ENCODE measurements at regions not wholly inside any gene's neighbourhood (a gene's known extent, or its start where the extent isn't known, plus 50 kb on each side); places are given as distances from the start of the nearest gene placed in this dataset.

- no peak for TF ChIP-seq CTCF (conservative IDR thresholded peaks at IDR 0.05; ENCODE audit: low read depth, low read length)
- DNase-seq (ENCODE audit: low read depth): no peak
- H3K4me3 ChIP-seq (ENCODE audit: low read depth, low read length): no peak overlapping the region
These were observed 263.3 kb downstream of the TFCP2L1 start for GRCh38 chr2:121021685-121022084.

GRCh38 chr2:121028577-121028976 lies 256.4 kb downstream of the TFCP2L1 start:
- TF ChIP-seq CTCF (conservative IDR thresholded peaks at IDR 0.05; ENCODE audit: low read depth, low read length): no peak
- no peak for DNase-seq (ENCODE audit: low read depth)
- H3K4me3 ChIP-seq (ENCODE audit: low read depth, low read length): no peak overlapping the region

GRCh38 chr2:121030523-121030922 lies 254.5 kb downstream of the TFCP2L1 start:
- DNase-seq (ENCODE audit: low read depth): no peak
- H3K4me3 ChIP-seq (ENCODE audit: low read depth, low read length): no peak overlapping the region
- no peak for TF ChIP-seq CTCF (conservative IDR thresholded peaks at IDR 0.05; ENCODE audit: low read depth, low read length)

- no peak overlapping the region for H3K4me3 ChIP-seq (ENCODE audit: low read depth, low read length)
- no peak for DNase-seq (ENCODE audit: low read depth)
- no peak for TF ChIP-seq CTCF (conservative IDR thresholded peaks at IDR 0.05; ENCODE audit: low read depth, low read length)
These were observed 253.2 kb downstream of the TFCP2L1 start for GRCh38 chr2:121031568-121032340.

GRCh38 chr2:121033461-121033996 lies 251.5 kb downstream of the TFCP2L1 start:
- no peak for DNase-seq (ENCODE audit: low read depth)
- no peak for TF ChIP-seq CTCF (conservative IDR thresholded peaks at IDR 0.05; ENCODE audit: low read depth, low read length)
- no peak overlapping the region for H3K4me3 ChIP-seq (ENCODE audit: low read depth, low read length)

- DNase-seq (ENCODE audit: low read depth): no peak
- no peak overlapping the region for H3K4me3 ChIP-seq (ENCODE audit: low read depth, low read length)
- TF ChIP-seq CTCF (conservative IDR thresholded peaks at IDR 0.05; ENCODE audit: low read depth, low read length): no peak
These were observed 250.5 kb downstream of the TFCP2L1 start for GRCh38 chr2:121034551-121034950.

GRCh38 chr2:121036226-121036692 lies 248.7 kb downstream of the TFCP2L1 start:
- no peak for DNase-seq (ENCODE audit: low read depth)

More at GRCh38 chr2:121036226-121036692, 248.7 kb downstream of the TFCP2L1 start:
- no peak for TF ChIP-seq CTCF (conservative IDR thresholded peaks at IDR 0.05; ENCODE audit: low read depth, low read length)
- H3K4me3 ChIP-seq (ENCODE audit: low read depth, low read length): no peak overlapping the region

Data from epithelial cell of proximal tubule (primary cell).